H1 (cell line): ENCODE measurements at regions not wholly inside any gene's neighbourhood (a gene's known extent, or its start where the extent isn't known, plus 50 kb on each side); places are given as distances from the start of the nearest gene placed in this dataset.

Experiments used
- POLR2A ChIP-seq, 2 experiments: IDR thresholded peaks; 1 replicate in 1 of 2; 2 replicates in 1 of 2; pipeline ENCODE4 v1.6.1; 2011; ENCODE audit warnings: low read depth in 2 of 2, low read length in 2 of 2, mild to moderate bottlenecking in 2 of 2; ENCODE audit errors: control extremely low read depth in 1 of 2
- RXRA ChIP-seq: IDR thresholded peaks from 2 replicates; pipeline ENCODE4 v1.6.1; 2011; ENCODE audit warnings: low read depth, mild to moderate bottlenecking, low read length, moderate library complexity; ENCODE audit not compliant: insufficient read depth
- TF ChIP-seq, protein P1 (sequence below): IDR thresholded peaks from 2 replicates; pipeline ENCODE4 v1.6.1; 2012; ENCODE audit warnings: inconsistent platforms

DNA sequence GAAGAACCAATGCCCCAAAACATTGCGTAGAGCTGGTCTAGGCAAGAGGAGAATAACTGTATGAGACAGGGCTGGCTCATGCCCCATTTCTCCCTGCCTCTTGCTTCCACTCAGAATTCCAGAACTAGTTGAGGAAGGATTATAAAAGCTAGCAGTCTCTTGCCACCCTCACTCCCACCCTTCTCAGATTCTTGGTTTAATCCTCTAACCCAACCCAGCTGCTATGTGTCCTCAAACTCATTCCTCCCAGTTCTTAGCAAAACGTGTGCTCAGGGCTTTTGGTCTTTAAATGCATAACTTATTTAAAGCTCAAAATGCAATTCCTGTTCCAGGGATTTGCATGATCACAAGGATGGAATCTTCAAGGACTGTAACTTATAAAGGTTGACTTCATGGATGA lies 466.3 kb downstream of the COG6 start (continued):
- TF ChIP-seq RXRA (no peak), POLR2A (IDR thresholded peaks at IDR 0.05; ENCODE audit: control extremely low read depth in 1 of 2, low read depth in 2 of 2, low read length in 2 of 2) (no peak)
- TF ChIP-seq, protein P1, sequence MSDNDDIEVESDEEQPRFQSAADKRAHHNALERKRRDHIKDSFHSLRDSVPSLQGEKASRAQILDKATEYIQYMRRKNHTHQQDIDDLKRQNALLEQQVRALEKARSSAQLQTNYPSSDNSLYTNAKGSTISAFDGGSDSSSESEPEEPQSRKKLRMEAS: no peak
